ENCODE measurements at regions not wholly inside any gene's neighbourhood (a gene's known extent, or its start where the extent isn't known, plus 50 kb on each side); places are given as distances from the start of the nearest gene placed in this dataset.

DNA sequence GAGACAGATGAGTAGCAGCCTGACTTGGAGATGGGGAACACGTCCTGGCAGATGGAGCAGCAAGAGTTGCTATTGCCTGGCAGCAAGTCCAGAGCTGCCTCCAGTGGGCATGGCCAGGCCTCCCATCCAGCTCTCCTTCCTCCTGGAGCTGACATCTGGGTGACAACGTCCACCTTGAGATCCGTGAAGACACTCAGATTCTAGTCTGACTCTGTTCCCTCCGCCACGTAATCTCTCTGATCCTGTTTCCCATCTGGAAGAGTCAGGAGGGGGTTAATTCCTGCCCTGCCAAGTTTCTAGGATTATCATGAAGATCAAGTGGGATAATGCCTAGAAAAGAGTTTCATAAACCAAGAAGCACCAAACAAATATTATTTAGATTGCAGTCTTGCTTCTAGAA is 65.3 kb upstream of the FAM181A start:
- no peaks in the 10 kb centered on the region for H3K4me1 ChIP-seq
- no peak for DNase-seq
- no peak overlapping the region for H3K27ac ChIP-seq
- no peak overlapping the region for H3K4me3 ChIP-seq
- TF ChIP-seq POLR2A (IDR thresholded peaks at IDR 0.05) (no peak), POLR2AphosphoS5 (IDR thresholded peaks at IDR 0.05) (no peak)
- TF ChIP-seq, protein P1, sequence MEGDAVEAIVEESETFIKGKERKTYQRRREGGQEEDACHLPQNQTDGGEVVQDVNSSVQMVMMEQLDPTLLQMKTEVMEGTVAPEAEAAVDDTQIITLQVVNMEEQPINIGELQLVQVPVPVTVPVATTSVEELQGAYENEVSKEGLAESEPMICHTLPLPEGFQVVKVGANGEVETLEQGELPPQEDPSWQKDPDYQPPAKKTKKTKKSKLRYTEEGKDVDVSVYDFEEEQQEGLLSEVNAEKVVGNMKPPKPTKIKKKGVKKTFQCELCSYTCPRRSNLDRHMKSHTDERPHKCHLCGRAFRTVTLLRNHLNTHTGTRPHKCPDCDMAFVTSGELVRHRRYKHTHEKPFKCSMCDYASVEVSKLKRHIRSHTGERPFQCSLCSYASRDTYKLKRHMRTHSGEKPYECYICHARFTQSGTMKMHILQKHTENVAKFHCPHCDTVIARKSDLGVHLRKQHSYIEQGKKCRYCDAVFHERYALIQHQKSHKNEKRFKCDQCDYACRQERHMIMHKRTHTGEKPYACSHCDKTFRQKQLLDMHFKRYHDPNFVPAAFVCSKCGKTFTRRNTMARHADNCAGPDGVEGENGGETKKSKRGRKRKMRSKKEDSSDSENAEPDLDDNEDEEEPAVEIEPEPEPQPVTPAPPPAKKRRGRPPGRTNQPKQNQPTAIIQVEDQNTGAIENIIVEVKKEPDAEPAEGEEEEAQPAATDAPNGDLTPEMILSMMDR (IDR thresholded peaks at IDR 0.05 in 8 of 11, conservative IDR thresholded peaks at IDR 0.05 in 3 of 11), result no peak
- no peaks in the 10 kb centered on the region for H3K36me3 ChIP-seq
- peaks cover 0 to 32% (median 0%) of the 10 kb centered on the region in 7 donors for H3K27me3 ChIP-seq (replicated peaks in 1 of 7)
- WGBS, 5 donors, result 73 to 85% (median 80%) methylated on average over 5 of the region's 5 CpGs
- intact Hi-C loops (cut with DNase I; ENCODE audit: low total_unique reads), result no loop called here
- H3K9me3 ChIP-seq, result no peaks in the 10 kb centered on the region

DNA sequence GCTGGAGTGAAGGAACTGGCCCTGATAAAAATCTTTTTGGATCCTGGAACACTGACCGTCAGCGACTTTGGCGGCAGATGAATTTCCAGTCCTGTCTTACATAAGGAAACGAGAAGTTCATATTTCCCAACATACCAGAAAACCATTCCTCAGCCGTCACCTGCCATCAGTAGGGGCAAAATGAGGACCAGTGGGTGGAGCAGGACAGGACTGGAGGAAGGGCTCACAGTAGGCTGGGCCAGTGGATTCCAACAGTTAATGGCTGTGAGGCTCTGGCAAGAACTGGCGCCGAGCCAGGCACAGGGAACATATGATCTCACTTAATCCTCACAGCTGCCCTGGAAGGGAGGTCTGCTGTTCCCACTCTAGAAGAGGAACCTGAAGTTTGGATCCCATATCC is 67.2 kb upstream of the FAM181A start:
- Histone ChIP-seq H3K36me3 (no peaks in the 10 kb centered on the region), H3K4me1 (no peaks in the 10 kb centered on the region), H3K27me3 (replicated peaks in 1 of 7) (peaks cover 0 to 51% (median 0%) of the 10 kb centered on the region in 7 donors), H3K27ac (no peak overlapping the region), H3K9me3 (no peaks in the 10 kb centered on the region), H3K4me3 (no peak overlapping the region)
- WGBS, 5 donors, result 82 to 90% (median 86%) methylated on average over 7 of the region's 7 CpGs
- intact Hi-C loops (cut with DNase I; ENCODE audit: low total_unique reads), result no loop called here
- TF ChIP-seq POLR2AphosphoS5 (IDR thresholded peaks at IDR 0.05), result no peak
- TF ChIP-seq, protein P1 (IDR thresholded peaks at IDR 0.05 in 8 of 11, conservative IDR thresholded peaks at IDR 0.05 in 3 of 11), result no peak
- DNase-seq, result no peak

DNA sequence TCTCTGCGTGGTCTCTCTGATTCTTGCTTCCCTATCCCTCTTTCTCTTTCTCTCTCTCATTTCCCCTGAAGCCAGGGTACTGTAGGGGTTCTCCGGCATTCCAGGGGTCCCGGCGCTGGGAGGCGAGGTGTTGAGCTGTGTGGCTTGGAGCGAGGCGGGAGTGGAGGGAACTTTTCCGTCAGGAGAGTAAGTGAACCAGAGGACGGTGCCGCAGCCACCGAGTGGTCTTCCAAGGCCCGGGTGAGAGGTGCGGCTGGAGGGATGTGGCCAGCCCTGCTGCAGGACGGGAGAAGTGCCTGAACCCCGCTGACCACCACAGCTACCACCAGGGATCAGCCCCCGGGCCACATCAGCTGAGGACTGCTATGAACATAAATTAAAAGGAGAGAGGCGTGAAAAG is 68.2 kb upstream of the FAM181A start:
- no peak overlapping the region for H3K4me3 ChIP-seq
- no peak for DNase-seq
- H3K36me3 ChIP-seq, result no peaks in the 10 kb centered on the region
- H3K4me1 ChIP-seq, result no peaks in the 10 kb centered on the region
- H3K27ac ChIP-seq, result no peak overlapping the region
- TF ChIP-seq POLR2AphosphoS5 (IDR thresholded peaks at IDR 0.05), result no peak
- TF ChIP-seq, protein P1 (IDR thresholded peaks at IDR 0.05 in 8 of 11, conservative IDR thresholded peaks at IDR 0.05 in 3 of 11), result no peak
- TF ChIP-seq POLR2A (IDR thresholded peaks at IDR 0.05), result no peak
- intact Hi-C loops (cut with DNase I; ENCODE audit: low total_unique reads), result no loop called here
- WGBS, 5 donors, result 73 to 78% (median 77%) methylated on average over 17 of the region's 17 CpGs
- H3K27me3 ChIP-seq (replicated peaks in 1 of 7), result peaks cover 0 to 61% (median 0%) of the 10 kb centered on the region in 7 donors
- H3K9me3 ChIP-seq, result no peaks in the 10 kb centered on the region

DNA sequence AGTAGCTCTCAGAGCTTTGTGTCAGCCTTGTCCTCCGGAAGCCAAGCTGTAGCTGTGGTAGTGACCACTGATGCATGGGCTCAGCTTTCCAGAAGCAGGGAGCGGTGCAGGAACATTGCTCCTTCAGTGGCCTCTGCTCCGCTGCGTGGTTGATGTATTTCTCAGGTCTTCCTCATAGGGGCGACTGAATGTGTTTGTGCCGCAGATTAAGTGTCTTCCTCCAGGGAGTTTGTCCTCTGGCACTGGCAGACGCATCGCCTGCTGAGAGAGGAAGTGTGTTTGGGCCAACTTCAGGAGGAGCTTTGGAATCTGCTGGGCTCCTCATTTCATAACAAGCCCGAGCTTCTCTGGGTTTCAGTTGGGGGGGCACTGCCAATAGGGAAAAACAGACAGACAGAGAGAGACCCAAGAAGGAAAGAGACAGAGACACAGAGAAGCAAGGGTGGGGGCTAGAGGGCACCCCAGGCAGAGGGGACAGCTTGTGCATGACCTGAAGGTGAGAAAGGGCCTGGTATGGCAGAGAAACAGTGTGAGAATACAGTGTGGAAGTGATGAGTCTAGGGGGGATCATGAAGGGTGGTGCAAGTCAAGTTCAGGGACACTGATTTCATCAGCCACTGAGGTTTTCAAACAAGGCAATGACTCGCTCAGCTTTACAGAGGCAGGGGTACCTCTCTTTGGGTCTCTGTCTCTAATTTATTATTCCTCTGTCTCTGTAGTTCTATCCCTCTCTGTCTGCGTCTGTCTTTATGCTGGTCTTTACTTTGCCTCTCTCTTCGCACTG is 69.4 kb upstream of the PRIMA1 start:
- DNase-seq, result no peak
- Histone ChIP-seq H3K27me3 (replicated peaks in 1 of 7) (peaks cover 0 to 62% (median 0%) of the 10 kb centered on the region in 7 donors), H3K27ac (no peak overlapping the region), H3K4me1 (no peaks in the 10 kb centered on the region), H3K36me3 (no peaks in the 10 kb centered on the region), H3K4me3 (no peak overlapping the region), H3K9me3 (no peaks in the 10 kb centered on the region)
- 51 to 61% (median 57%) methylated on average over 12 of the region's 12 CpGs for WGBS, 5 donors
- intact Hi-C loops (cut with DNase I; ENCODE audit: low total_unique reads), result no loop called here
- TF ChIP-seq, protein P1 (IDR thresholded peaks at IDR 0.05 in 8 of 11, conservative IDR thresholded peaks at IDR 0.05 in 3 of 11), result no peak
- TF ChIP-seq POLR2AphosphoS5 (IDR thresholded peaks at IDR 0.05) (no peak), POLR2A (IDR thresholded peaks at IDR 0.05) (no peak)

Measured in spleen (tissue), 11 donors.